GM12878 (cell line): ENCODE measurements at regions not wholly inside any gene's neighbourhood (a gene's known extent, or its start where the extent isn't known, plus 50 kb on each side); places are given as distances from the start of the nearest gene placed in this dataset.

Source experiments
- ATAC-seq: fragments of 200-7000 bp; cut with Tn5 transposase; 3 replicates; pipeline ENCODE4 v1.9.1; 2020; ENCODE audit warnings: mild to moderate bottlenecking, moderate library complexity
- BruUV-seq: library from RNA; stranded (reverse); fragments of 400-500 nt; replicated peaks from 2 replicates; lab custom pipeline; 2021; lab: Mats Ljungman, UMichigan
- CTCF ChIA-PET: fragments of 300-600 bp; sonication (Branson Sonifier 250); formaldehyde crosslinking; extraction: SDS; loops from one replicate; lab custom pipeline; 2021; ENCODE audit warnings: inconsistent platforms; lab: Yijun Ruan, JAX
- POLR2A ChIA-PET: fragments of 350-600 bp; formaldehyde crosslinking; extraction: SDS; loops from one replicate; lab custom pipeline; 2021; ENCODE audit warnings: inconsistent platforms; lab: Charles Lee
- RAD21 ChIA-PET: fragments of 300-600 bp; sonication (Branson Sonifier 250); formaldehyde crosslinking; loops from one replicate; lab custom pipeline; 2023; ENCODE audit warnings: antibody characterized with exemption; ENCODE audit not compliant: unreplicated experiment; lab: Charles Lee
- SMC1A ChIA-PET: fragments of 300-600 bp; sonication (Branson Sonifier 250); formaldehyde crosslinking; loops from one replicate; lab custom pipeline; 2023; ENCODE audit not compliant: unreplicated experiment, uncharacterized antibody; lab: Charles Lee
- DNase-seq: peaks from one replicate; pipeline ENCODE4 v3.0.0-alpha.2; 2011; ENCODE audit warnings: low read depth, low spot score
- FAIRE-seq: peaks from 3 replicates; lab custom pipeline; 2011; peaks lifted over from hg19 to GRCh38; lab: Jason Lieb, UNC
- H2AFZ ChIP-seq: 2 replicates; pipeline ENCODE4 v1.6.0; 2011; ENCODE audit warnings: low read depth, low read length, control low read depth; ENCODE audit not compliant: control insufficient read depth
- H3K27ac ChIP-seq: 2 replicates; pipeline ENCODE4 v1.5.1; 2011; ENCODE audit warnings: control low read depth; ENCODE audit not compliant: control insufficient read depth, insufficient read depth
- H3K27me3 ChIP-seq, 2 experiments: replicated peaks in 1 of 2; 2 replicates each; pipeline versions ENCODE4 v1.6.0 to v1.6.1; 2011; ENCODE audit warnings: low read length in 1 of 2; ENCODE audit not compliant: control insufficient read depth in 2 of 2, insufficient read depth in 2 of 2
- H3K36me3 ChIP-seq, 2 experiments: 2 replicates each; pipeline ENCODE4 v1.5.1; 2011; ENCODE audit warnings: low read length in 1 of 2; ENCODE audit not compliant: control insufficient read depth in 2 of 2, insufficient read depth in 2 of 2
- H3K4me1 ChIP-seq: 2 replicates; pipeline ENCODE4 v1.6.1; 2011; ENCODE audit warnings: mild to moderate bottlenecking, low read length, moderate library complexity, mixed read lengths; ENCODE audit not compliant: control insufficient read depth, insufficient read depth
- H3K4me2 ChIP-seq: 2 replicates; pipeline ENCODE4 v1.6.0; 2011; ENCODE audit warnings: control low read depth; ENCODE audit not compliant: control insufficient read depth, insufficient read depth
- H3K4me3 ChIP-seq: fragments of 200-600 bp; sonication (generic); 2 replicates; pipeline ENCODE4 v1.5.1; 2016
- H3K79me2 ChIP-seq: 2 replicates; pipeline ENCODE4 v1.6.0; 2011; ENCODE audit warnings: low read length; ENCODE audit not compliant: control insufficient read depth, insufficient read depth
- H3K9ac ChIP-seq: 2 replicates; pipeline ENCODE4 v1.8.0; 2011; ENCODE audit warnings: low read length, control low read depth, mixed read lengths; ENCODE audit not compliant: control insufficient read depth, insufficient read depth
- H3K9me3 ChIP-seq: replicated peaks from 3 replicates; pipeline ENCODE4 v1.5.1; 2011; ENCODE audit warnings: mild to moderate bottlenecking, low read length; ENCODE audit not compliant: control insufficient read depth, insufficient read depth
- H4K20me1 ChIP-seq: 2 replicates; pipeline ENCODE4 v1.6.0; 2011; ENCODE audit not compliant: control insufficient read depth, insufficient read depth
- ATF2 ChIP-seq: IDR thresholded peaks from 2 replicates; pipeline ENCODE4 v1.6.1; 2012; ENCODE audit warnings: low read length, inconsistent platforms
- EGR1 ChIP-seq, 2 experiments: IDR thresholded peaks; 1 replicate in 1 of 2; 2 replicates in 1 of 2; pipeline ENCODE4 v1.6.1; 2011 to 2012; ENCODE audit warnings: low read depth in 2 of 2, low read length in 2 of 2, borderline replicate concordance in 1 of 2, mild to moderate bottlenecking in 1 of 2, moderate library complexity in 1 of 2
- JUND ChIP-seq: IDR thresholded peaks from 2 replicates; pipeline ENCODE4 v1.6.1; 2012; ENCODE audit warnings: low read depth, mild to moderate bottlenecking, low read length, improper control_type of control experiment, moderate library complexity
- MYC ChIP-seq: IDR thresholded peaks from 2 replicates; pipeline ENCODE4 v1.6.1; 2011; ENCODE audit warnings: mild to moderate bottlenecking, low read length, moderate library complexity, inconsistent platforms; ENCODE audit not compliant: insufficient read depth, insufficient replicate concordance, insufficient read length, severe bottlenecking
- NFYB ChIP-seq: IDR thresholded peaks from 2 replicates; pipeline ENCODE4 v1.6.1; 2011; ENCODE audit warnings: low read depth, mild to moderate bottlenecking, low read length, improper control_type of control experiment, moderate library complexity; ENCODE audit not compliant: insufficient read depth
- NR2C1 ChIP-seq: fragments of 450-650 bp; IDR thresholded peaks from 2 replicates; pipeline ENCODE4 v1.6.1; 2017; ENCODE audit warnings: antibody characterized with exemption, mild to moderate bottlenecking, moderate library complexity
- RELB ChIP-seq: fragments of 450-650 bp; IDR thresholded peaks from 2 replicates; pipeline ENCODE4 v1.6.1; 2017; ENCODE audit warnings: low read depth, mild to moderate bottlenecking, moderate library complexity
- RUNX3 ChIP-seq: IDR thresholded peaks from 2 replicates; pipeline ENCODE4 v1.6.1; 2012; ENCODE audit warnings: low read length, inconsistent platforms
- ZNF687 ChIP-seq: fragments of 450-650 bp; IDR thresholded peaks from 2 replicates; pipeline ENCODE4 v1.6.1; 2017; ENCODE audit warnings: mild to moderate bottlenecking, moderate library complexity
- WGBS: methylation state at CpG from one replicate; pipeline ENCODE4 v1.1.6; 2016; ENCODE audit warnings: low lambda C conversion rate; ENCODE audit not compliant: insufficient replicate concordance, insufficient coverage; ENCODE audit errors: missing lambda C conversion rate; 5-methylcytosine and 5-hydroxymethylcytosine counted together
- in situ Hi-C: fragments of 300-500 bp; cut with MboI; formaldehyde crosslinking; loops from 9 replicates; pipeline ENCODE4 v1.14.3; 2018; ENCODE audit warnings: mixed read lengths
- intact Hi-C: fragments of 100-400 bp; cut with micrococcal nuclease; formaldehyde crosslinking; loops from one replicate; pipeline ENCODE4 v1.14.2; 2022; ENCODE audit not compliant: unreplicated experiment

- RAD21 ChIA-PET, result no interaction called here
- H3K4me1 ChIP-seq, result no peaks in the 10 kb centered on the region
- no peak overlapping the region for H3K4me2 ChIP-seq
- no peaks in the 10 kb centered on the region for H3K36me3 ChIP-seq
- CTCF ChIA-PET, result no interaction called here
- no peak overlapping the region for H2AFZ ChIP-seq
- FAIRE-seq (no peak), ATAC-seq (no peak), DNase-seq (no peak)
- SMC1A ChIA-PET, result no interaction called here
- WGBS, result 42% methylated on average over 2 of the region's 2 CpGs
- H3K9me3 ChIP-seq, result no peaks in the 10 kb centered on the region; the same call in 2 of the 3 replicates
- no peaks in the 10 kb centered on the region for H3K79me2 ChIP-seq
- no peak overlapping the region for H3K27ac ChIP-seq
- H3K9ac ChIP-seq, result no peak overlapping the region
- no TSS peak for BruUV-seq
- no peak overlapping the region for H3K4me3 ChIP-seq
- TF ChIP-seq JUND (no peak), RUNX3 (no peak), EGR1 (IDR thresholded peaks at IDR 0.05; ENCODE audit: borderline replicate concordance in 1 of 2, low read depth in 2 of 2, low read length in 2 of 2) (no peak)
- H4K20me1 ChIP-seq, result no peaks in the 10 kb centered on the region
- H3K27me3 ChIP-seq, result no peaks in the 10 kb centered on the region
- intact Hi-C loops (no loop called here), in situ Hi-C loops (no loop called here)
- POLR2A ChIA-PET, result interaction anchor here (0.7 kb wide), 1 partner anchor 371 kb away, joined by 3 read pairs; no protein-coding TSS in a partner anchor
These were observed 96.3 kb upstream of the SLC2A1 start for GRCh38 chr1:43054961-43055360.

GRCh38 chr1:43052786-43053439, 94.2 kb upstream of the SLC2A1 start:
- intact Hi-C loops, result no loop called here
- CTCF ChIA-PET, result interaction anchor here (0.7 to 1.5 kb wide), 3 partner anchors 18 to 882 kb away, joined by 3 to 4 read pairs (median 3); no protein-coding TSS in a partner anchor
- no peak for TF ChIP-seq MYC
- no peak for TF ChIP-seq ZNF687
- no peak for TF ChIP-seq NR2C1
- TF ChIP-seq ATF2, result no peak
- no peak for TF ChIP-seq RELB
- no peak for TF ChIP-seq NFYB

More at GRCh38 chr1:43052786-43053439, 94.2 kb upstream of the SLC2A1 start:
- H3K4me2 ChIP-seq, result no peak overlapping the region
- no peaks in the 10 kb centered on the region for H3K4me1 ChIP-seq
- WGBS, result 68% methylated on average over 2 of the region's 2 CpGs
- in situ Hi-C loops, result no loop called here
- H3K36me3 ChIP-seq, result no peaks in the 10 kb centered on the region
- no peaks in the 10 kb centered on the region for H3K27me3 ChIP-seq
- no peak overlapping the region for H3K4me3 ChIP-seq
- no peak for DNase-seq
- FAIRE-seq, result no peak
- POLR2A ChIA-PET, result no interaction called here
- SMC1A ChIA-PET, result interaction anchor here (1.0 to 1.6 kb wide), 3 partner anchors 24 to 140 kb away, joined by 3 read pairs; no protein-coding TSS in a partner anchor
- H4K20me1 ChIP-seq, result no peaks in the 10 kb centered on the region
- H2AFZ ChIP-seq, result no peak overlapping the region
- RAD21 ChIA-PET, result no interaction called here
- no peak for ATAC-seq
- BruUV-seq, result no TSS peak
- H3K79me2 ChIP-seq, result no peaks in the 10 kb centered on the region
- no peak overlapping the region for H3K9ac ChIP-seq
- H3K9me3 ChIP-seq, result no peaks in the 10 kb centered on the region; the same call in 2 of the 3 replicates
- H3K27ac ChIP-seq, result no peak overlapping the region
